CD4-positive, alpha-beta T cell (primary cell): ENCODE measurements at regions not wholly inside any gene's neighbourhood (a gene's known extent, or its start where the extent isn't known, plus 50 kb on each side); places are given as distances from the start of the nearest gene placed in this dataset.
"Not testable (repeated sequence)": the region's sequence is repeated elsewhere in the genome, so short reads cannot be mapped to it uniquely, and the experiment has no call there.

ENCODE experiments used
- ATAC-seq: fragments of 200-7000 bp; cut with Tn5 transposase; one replicate; pipeline ENCODE4 v1.10.0; 2022; ENCODE audit warnings: mild to moderate bottlenecking; ENCODE audit not compliant: poor library complexity
- CTCF ChIA-PET: fragments of 350-600 bp; sonication (Branson Sonifier 250); formaldehyde crosslinking; loops from one replicate; lab custom pipeline; 2021; ENCODE audit warnings: antibody characterized with exemption, inconsistent platforms; lab: Charles Lee
- POLR2A ChIA-PET: fragments of 350-600 bp; sonication (Branson Sonifier 250); formaldehyde crosslinking; loops from one replicate; lab custom pipeline; 2021; ENCODE audit warnings: antibody characterized with exemption, inconsistent platforms; lab: Charles Lee
- DNase-seq, 14 experiments: peaks; one replicate each; pipeline ENCODE4 v3.0.0-alpha.2; 2013 to 2020; ENCODE audit warnings: mixed read lengths in 2 of 14
- H3K27ac ChIP-seq, 2 donors: one replicate each; pipeline versions ENCODE4 v1.5.1 to v1.7.0; 2013; ENCODE audit warnings: low read length in 2 of 2, low read depth in 1 of 2, mild to moderate bottlenecking in 1 of 2
- H3K27me3 ChIP-seq, 2 experiments: 1 replicate in 1 of 2; 2 replicates in 1 of 2; pipeline versions ENCODE4 v1.6.1 to v1.7.0; 2013; ENCODE audit warnings: low read length in 2 of 2, control low read depth in 1 of 2, mild to moderate bottlenecking in 1 of 2, moderate library complexity in 1 of 2; ENCODE audit not compliant: insufficient read depth in 2 of 2, control insufficient read depth in 1 of 2
- H3K36me3 ChIP-seq: one replicate; pipeline ENCODE4 v1.6.1; 2013; ENCODE audit warnings: low read length, control low read depth; ENCODE audit not compliant: insufficient read depth
- H3K4me1 ChIP-seq: one replicate; pipeline ENCODE4 v1.6.1; 2013; ENCODE audit warnings: low read length, control low read depth; ENCODE audit not compliant: insufficient read depth
- H3K4me3 ChIP-seq: one replicate; pipeline ENCODE4 v1.5.1; 2013; ENCODE audit warnings: mild to moderate bottlenecking, low read length, moderate library complexity
- H3K9me3 ChIP-seq, 2 experiments: 1 replicate in 1 of 2; 2 replicates in 1 of 2; pipeline versions ENCODE4 v1.6.1 to v1.7.0; 2013; ENCODE audit warnings: low read length in 2 of 2, mild to moderate bottlenecking in 2 of 2, control low read depth in 1 of 2, moderate library complexity in 1 of 2; ENCODE audit not compliant: control insufficient read depth in 1 of 2, insufficient read depth in 1 of 2
- H3K27ac Mint-ChIP-seq: one replicate; pipeline ENCODE4 v1.8.0; 2020; ENCODE audit warnings: mixed read lengths
- H3K27me3 Mint-ChIP-seq: one replicate; pipeline ENCODE4 v1.8.0; 2021; ENCODE audit warnings: mixed read lengths
- H3K36me3 Mint-ChIP-seq: one replicate; pipeline ENCODE4 v1.8.0; 2021; ENCODE audit warnings: low read depth, mixed read lengths
- H3K4me1 Mint-ChIP-seq: one replicate; pipeline ENCODE4 v1.8.0; 2021; ENCODE audit warnings: low read depth, mixed read lengths
- H3K4me3 Mint-ChIP-seq: one replicate; pipeline ENCODE4 v1.8.0; 2020; ENCODE audit warnings: mild to moderate bottlenecking, mixed read lengths
- H3K9me3 Mint-ChIP-seq: one replicate; pipeline ENCODE4 v1.8.0; 2020; ENCODE audit warnings: mixed read lengths
- intact Hi-C, 2 experiments: fragments of 100-400 bp; cut with DNase I in 1 of 2; cut with micrococcal nuclease in 1 of 2; formaldehyde crosslinking; loops; one replicate each; pipeline versions ENCODE4 v1.15.1 to v1.9.0; 2023 to 2025; cut with DNase I, micrococcal nuclease

DNA sequence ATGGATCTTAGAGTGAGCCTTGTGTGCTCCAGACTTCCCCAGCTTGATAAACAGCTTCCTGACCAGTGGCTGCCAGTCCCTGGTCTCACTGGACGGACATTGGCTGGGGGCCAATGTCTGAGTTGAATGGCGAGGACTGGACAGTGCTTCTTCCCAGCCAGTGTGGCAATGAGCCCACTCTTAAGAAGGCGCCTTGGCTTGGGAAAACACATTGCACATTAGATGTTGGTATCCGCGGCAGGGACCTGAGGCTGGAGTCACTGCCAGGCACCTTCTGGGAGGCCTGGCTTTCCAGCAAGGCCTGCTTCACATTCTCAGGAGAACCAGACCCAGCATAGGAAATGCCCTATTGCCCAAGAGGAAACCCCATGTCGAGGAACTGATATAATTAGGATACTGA lies 273.5 kb upstream of the PLGLB1 start:
- H3K4me1 ChIP-seq, H3K36me3 Mint-ChIP-seq, H3K27ac Mint-ChIP-seq, H3K4me3 Mint-ChIP-seq, H3K9me3 Mint-ChIP-seq, H3K27me3 ChIP-seq, ATAC-seq, H3K4me3 ChIP-seq, intact Hi-C loops, H3K36me3 ChIP-seq, H3K9me3 ChIP-seq, POLR2A ChIA-PET, DNase-seq, H3K27ac ChIP-seq, H3K4me1 Mint-ChIP-seq, H3K27me3 Mint-ChIP-seq, CTCF ChIA-PET: not testable (repeated sequence)

DNA sequence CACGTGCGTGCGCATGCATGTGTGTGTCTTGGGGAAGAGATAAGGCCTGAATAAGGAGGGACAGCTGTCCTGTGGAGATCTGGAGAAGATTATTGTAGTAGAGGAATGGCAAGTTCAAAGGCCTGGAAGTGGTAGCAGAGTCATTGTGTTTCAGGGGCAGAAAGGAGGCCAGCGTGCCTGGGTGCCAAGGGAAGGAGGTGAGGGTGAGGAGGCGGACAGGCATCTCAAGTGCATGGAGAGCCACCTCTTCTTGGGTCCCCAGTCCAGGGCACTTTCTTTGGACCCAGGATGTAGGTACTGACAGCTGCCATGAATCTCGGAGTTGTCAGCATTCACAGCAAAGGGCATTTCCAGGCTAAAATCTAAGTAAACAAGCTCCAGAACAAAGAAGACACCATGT lies 279.7 kb upstream of the PLGLB1 start:
- not testable (repeated sequence) for H3K4me1 Mint-ChIP-seq

DNA sequence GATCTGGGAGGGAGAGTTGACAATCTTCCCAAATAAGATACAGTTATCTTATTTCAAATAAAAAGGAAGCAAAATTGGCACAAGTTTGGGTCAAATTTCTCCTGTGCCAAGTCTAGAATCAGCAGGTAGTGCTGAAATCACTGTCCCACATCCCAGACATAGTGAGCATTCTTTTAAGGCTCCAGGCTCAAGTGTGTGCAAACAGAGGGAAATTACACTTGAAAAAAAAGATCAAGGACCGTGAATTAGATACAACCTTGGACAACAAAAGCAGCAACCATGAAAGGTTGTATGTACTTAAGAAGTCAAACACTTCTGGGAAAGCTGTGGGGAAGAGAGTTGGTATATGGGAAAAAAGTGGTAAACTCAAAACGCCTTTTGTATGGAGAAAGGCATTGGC lies 280.2 kb upstream of the PLGLB1 start:
- H3K27me3 Mint-ChIP-seq, H3K9me3 Mint-ChIP-seq, H3K9me3 ChIP-seq, H3K4me3 ChIP-seq, H3K27me3 ChIP-seq, ATAC-seq, DNase-seq, H3K4me1 Mint-ChIP-seq, H3K27ac Mint-ChIP-seq, H3K27ac ChIP-seq, CTCF ChIA-PET, H3K36me3 Mint-ChIP-seq, H3K36me3 ChIP-seq, POLR2A ChIA-PET, H3K4me3 Mint-ChIP-seq, H3K4me1 ChIP-seq, intact Hi-C loops: not testable (repeated sequence)

More for the DNA sequence above, 279.7 kb upstream of the PLGLB1 start:
- H3K4me1 ChIP-seq, H3K9me3 Mint-ChIP-seq, H3K4me3 Mint-ChIP-seq, DNase-seq, CTCF ChIA-PET, H3K36me3 Mint-ChIP-seq, H3K27me3 ChIP-seq, POLR2A ChIA-PET, H3K27me3 Mint-ChIP-seq, H3K4me3 ChIP-seq, intact Hi-C loops, H3K27ac Mint-ChIP-seq, H3K9me3 ChIP-seq, H3K27ac ChIP-seq, H3K36me3 ChIP-seq, ATAC-seq: not testable (repeated sequence)

DNA sequence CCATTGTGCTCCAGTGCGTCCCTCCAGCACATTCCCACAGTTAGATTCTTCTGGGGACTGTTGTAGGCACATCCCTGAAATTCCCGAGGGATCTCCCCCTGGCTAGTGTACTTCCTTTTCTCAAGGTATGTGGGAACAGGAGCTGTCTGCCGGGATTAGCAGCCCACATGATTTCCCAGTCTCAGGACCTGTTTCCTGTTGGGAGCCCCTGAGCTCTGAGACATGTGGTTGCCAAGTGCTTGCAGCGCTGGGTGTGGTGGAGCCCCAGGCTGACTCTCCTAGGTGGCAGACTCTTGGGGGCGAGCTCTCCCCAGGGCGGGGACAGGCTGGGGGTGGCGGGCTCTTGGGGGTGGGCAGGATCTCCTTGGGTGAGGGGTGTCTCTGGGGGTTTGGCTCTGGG lies 287.0 kb upstream of the PLGLB1 start:
- CTCF ChIA-PET, H3K4me3 ChIP-seq, H3K36me3 Mint-ChIP-seq, H3K27ac Mint-ChIP-seq, intact Hi-C loops, H3K4me1 Mint-ChIP-seq, DNase-seq, H3K27me3 ChIP-seq, H3K9me3 ChIP-seq, H3K4me3 Mint-ChIP-seq, H3K27ac ChIP-seq, H3K9me3 Mint-ChIP-seq, POLR2A ChIA-PET, H3K27me3 Mint-ChIP-seq, H3K4me1 ChIP-seq, ATAC-seq, H3K36me3 ChIP-seq: not testable (repeated sequence)

DNA sequence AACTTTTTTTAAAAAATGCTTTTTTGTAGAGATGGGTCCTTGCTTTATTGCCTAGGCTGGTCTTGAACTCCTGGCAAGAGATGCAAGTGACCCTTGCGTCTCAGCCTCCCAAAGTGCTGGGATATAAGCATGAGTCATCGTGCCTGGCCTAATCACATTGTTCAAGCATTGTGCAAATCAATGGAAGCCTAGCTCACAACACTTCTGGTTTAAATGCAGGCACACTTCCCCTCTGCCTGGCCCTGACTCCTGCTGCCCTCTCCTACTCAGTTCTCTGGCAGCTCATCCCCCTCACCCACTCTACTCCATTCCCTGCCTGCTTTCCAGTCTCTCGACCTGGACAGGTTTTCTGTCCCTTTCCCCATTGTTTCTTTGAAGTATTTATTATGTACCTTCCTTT lies 288.1 kb upstream of the PLGLB1 start:
- intact Hi-C loops, DNase-seq, H3K27me3 Mint-ChIP-seq, H3K9me3 ChIP-seq, H3K4me3 Mint-ChIP-seq, H3K9me3 Mint-ChIP-seq, H3K4me1 Mint-ChIP-seq, H3K27ac ChIP-seq, H3K36me3 ChIP-seq, H3K36me3 Mint-ChIP-seq, H3K27ac Mint-ChIP-seq, ATAC-seq, H3K4me3 ChIP-seq, H3K27me3 ChIP-seq, POLR2A ChIA-PET, H3K4me1 ChIP-seq, CTCF ChIA-PET: not testable (repeated sequence)

DNA sequence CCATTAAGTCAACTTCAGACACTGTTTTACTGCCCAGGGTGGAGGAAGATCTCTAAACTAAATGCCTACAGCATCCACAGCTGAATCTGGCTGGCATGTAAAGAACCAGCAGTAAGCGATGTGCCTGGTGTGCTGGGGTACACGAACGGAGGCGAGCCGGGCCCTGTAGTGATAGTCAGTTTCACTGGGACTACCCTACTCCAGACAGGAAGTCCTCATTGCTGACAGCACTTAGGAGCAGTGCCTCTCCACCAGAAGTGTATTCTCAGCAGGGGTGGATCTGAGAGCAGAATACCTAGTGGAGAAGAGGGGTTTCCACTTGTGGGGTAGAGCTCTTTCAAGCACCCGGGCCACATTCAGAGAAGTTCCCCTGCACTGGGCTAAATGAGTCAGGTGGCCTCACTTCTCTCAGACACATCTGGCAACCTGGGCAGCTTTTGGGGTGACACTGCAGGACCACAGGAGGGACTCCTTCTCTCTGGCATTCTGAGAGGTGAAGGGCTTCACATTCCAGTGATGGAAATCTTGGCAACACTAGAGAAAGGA lies 290.3 kb upstream of the PLGLB1 start:
- H3K4me3 Mint-ChIP-seq: not testable (repeated sequence)

DNA sequence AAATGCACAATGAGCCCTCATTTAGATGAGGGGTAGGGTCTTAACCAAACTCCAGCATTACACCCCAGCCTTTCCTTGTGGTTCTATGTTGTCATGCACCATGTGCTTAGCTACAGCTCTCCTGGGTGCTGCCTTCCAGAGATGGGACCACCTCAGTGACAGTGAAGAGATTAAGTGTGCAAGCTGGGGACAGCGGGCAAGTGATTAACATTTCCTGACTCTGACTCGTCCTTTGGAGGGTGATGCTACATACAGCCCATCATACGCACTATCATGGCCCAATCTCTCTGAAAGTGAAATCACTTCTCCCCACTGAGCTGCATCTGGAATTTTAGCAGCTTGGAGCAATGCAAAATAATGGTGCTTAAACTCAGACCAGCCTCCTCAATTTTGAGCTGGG lies 293.0 kb upstream of the PLGLB1 start:
- H3K4me3 ChIP-seq, DNase-seq, H3K36me3 Mint-ChIP-seq, H3K4me1 ChIP-seq, H3K36me3 ChIP-seq, H3K9me3 ChIP-seq, CTCF ChIA-PET, H3K27me3 ChIP-seq, H3K9me3 Mint-ChIP-seq, H3K27me3 Mint-ChIP-seq, POLR2A ChIA-PET, ATAC-seq, H3K4me1 Mint-ChIP-seq, H3K27ac Mint-ChIP-seq, H3K4me3 Mint-ChIP-seq, intact Hi-C loops, H3K27ac ChIP-seq: not testable (repeated sequence)

More for the DNA sequence above, 290.3 kb upstream of the PLGLB1 start:
- H3K4me1 ChIP-seq, H3K27ac ChIP-seq, H3K27ac Mint-ChIP-seq, H3K4me3 ChIP-seq, H3K9me3 ChIP-seq, CTCF ChIA-PET, DNase-seq, H3K9me3 Mint-ChIP-seq, H3K36me3 Mint-ChIP-seq, H3K27me3 Mint-ChIP-seq, ATAC-seq, POLR2A ChIA-PET, H3K27me3 ChIP-seq, H3K4me1 Mint-ChIP-seq, intact Hi-C loops, H3K36me3 ChIP-seq: not testable (repeated sequence)
